Progenitor cell of endocrine pancreas (in vitro differentiated cells): ENCODE measurements at regions not wholly inside any gene's neighbourhood (a gene's known extent, or its start where the extent isn't known, plus 50 kb on each side); places are given as distances from the start of the nearest gene placed in this dataset.

ENCODE experiments used
- DNase-seq: peaks from one replicate; pipeline ENCODE4 v3.0.0; 2021; ENCODE audit warnings: low spot score; ENCODE audit not compliant: unreplicated experiment
- H3K27ac Mint-ChIP-seq: 2 replicates; pipeline ENCODE4 v1.8.0; 2021; ENCODE audit warnings: mild to moderate bottlenecking, moderate library complexity, mixed read lengths
- H3K27me3 Mint-ChIP-seq: 2 replicates; pipeline ENCODE4 v1.8.0; 2021; ENCODE audit warnings: mixed read lengths
- H3K36me3 Mint-ChIP-seq: 2 replicates; pipeline ENCODE4 v1.8.0; 2022; ENCODE audit warnings: mixed read lengths; ENCODE audit not compliant: insufficient read depth
- H3K4me1 Mint-ChIP-seq: 2 replicates; pipeline ENCODE4 v1.8.0; 2021; ENCODE audit warnings: low read depth, mixed read lengths
- H3K4me3 Mint-ChIP-seq: 2 replicates; pipeline ENCODE4 v1.8.0; 2021; ENCODE audit warnings: low read depth, mild to moderate bottlenecking, moderate library complexity, mixed read lengths
- H3K9me3 Mint-ChIP-seq: 2 replicates; pipeline ENCODE4 v1.8.0; 2021; ENCODE audit warnings: low read depth, mixed read lengths
- TF ChIP-seq, protein P1 (sequence below): fragments of 200-600 bp; sonication (generic); IDR thresholded peaks from one replicate; pipeline ENCODE4 v1.5.0; 2021; ENCODE audit warnings: antibody characterized with exemption, mild to moderate bottlenecking; ENCODE audit not compliant: unreplicated experiment

DNA sequence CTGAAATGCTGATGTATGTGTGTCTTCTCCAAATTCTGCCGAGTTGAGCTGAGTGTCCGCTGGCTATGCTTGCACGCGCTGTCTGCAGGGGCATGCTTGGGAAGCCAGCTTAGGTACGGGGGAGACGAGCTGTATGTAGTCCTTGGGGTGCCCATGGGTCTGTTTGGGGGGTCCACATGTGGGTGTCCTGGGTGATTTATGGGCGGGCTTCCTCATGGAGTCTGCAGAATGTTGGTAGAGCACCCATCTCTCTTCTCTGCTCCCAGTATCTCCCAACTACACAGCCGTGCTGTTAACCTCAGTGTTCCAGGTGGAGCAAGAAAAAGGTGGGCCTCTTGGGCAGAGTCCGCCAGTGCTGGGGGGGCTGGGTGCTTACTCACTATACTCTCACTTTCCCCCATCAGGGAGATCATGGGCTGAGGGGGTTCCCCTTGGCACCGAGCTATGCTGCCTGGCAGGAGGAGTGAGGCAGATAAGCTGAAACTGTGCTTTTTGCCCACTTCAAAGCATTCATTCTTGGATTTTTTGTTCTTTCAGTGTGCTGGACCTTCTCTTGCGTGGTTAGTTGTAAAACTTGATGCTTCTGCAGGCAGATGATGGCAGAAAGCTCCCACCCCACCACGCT, 128.2 kb upstream of the ALKAL2 start:
- TF ChIP-seq, protein P1, sequence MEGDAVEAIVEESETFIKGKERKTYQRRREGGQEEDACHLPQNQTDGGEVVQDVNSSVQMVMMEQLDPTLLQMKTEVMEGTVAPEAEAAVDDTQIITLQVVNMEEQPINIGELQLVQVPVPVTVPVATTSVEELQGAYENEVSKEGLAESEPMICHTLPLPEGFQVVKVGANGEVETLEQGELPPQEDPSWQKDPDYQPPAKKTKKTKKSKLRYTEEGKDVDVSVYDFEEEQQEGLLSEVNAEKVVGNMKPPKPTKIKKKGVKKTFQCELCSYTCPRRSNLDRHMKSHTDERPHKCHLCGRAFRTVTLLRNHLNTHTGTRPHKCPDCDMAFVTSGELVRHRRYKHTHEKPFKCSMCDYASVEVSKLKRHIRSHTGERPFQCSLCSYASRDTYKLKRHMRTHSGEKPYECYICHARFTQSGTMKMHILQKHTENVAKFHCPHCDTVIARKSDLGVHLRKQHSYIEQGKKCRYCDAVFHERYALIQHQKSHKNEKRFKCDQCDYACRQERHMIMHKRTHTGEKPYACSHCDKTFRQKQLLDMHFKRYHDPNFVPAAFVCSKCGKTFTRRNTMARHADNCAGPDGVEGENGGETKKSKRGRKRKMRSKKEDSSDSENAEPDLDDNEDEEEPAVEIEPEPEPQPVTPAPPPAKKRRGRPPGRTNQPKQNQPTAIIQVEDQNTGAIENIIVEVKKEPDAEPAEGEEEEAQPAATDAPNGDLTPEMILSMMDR, result no peak
- H3K4me3 Mint-ChIP-seq, result no peak overlapping the region
- H3K36me3 Mint-ChIP-seq, result no peaks in the 10 kb centered on the region
- DNase-seq, result no peak
- no peaks in the 10 kb centered on the region for H3K4me1 Mint-ChIP-seq
- no peak overlapping the region for H3K27ac Mint-ChIP-seq
- H3K9me3 Mint-ChIP-seq, result peaks cover 6% of the 10 kb centered on the region
- no peaks in the 10 kb centered on the region for H3K27me3 Mint-ChIP-seq

GRCh38 chr2:409523-409922, 121.6 kb upstream of the ALKAL2 start:
- no peak overlapping the region for H3K27ac Mint-ChIP-seq
- DNase-seq, result no peak
- TF ChIP-seq, protein P1, result no peak
- peaks cover 5% of the 10 kb centered on the region for H3K27me3 Mint-ChIP-seq
- no peaks in the 10 kb centered on the region for H3K4me1 Mint-ChIP-seq
- H3K9me3 Mint-ChIP-seq, result peaks cover 19% of the 10 kb centered on the region
- H3K36me3 Mint-ChIP-seq, result peaks cover 2% of the 10 kb centered on the region
- no peak overlapping the region for H3K4me3 Mint-ChIP-seq

GRCh38 chr2:407630-408029, 119.7 kb upstream of the ALKAL2 start:
- DNase-seq, result no peak
- Mint-ChIP-seq H3K9me3 (peaks cover 17% of the 10 kb centered on the region), H3K27me3 (peaks cover 7% of the 10 kb centered on the region), H3K36me3 (peaks cover 2% of the 10 kb centered on the region), H3K4me1 (no peaks in the 10 kb centered on the region), H3K4me3 (no peak overlapping the region), H3K27ac (no peak overlapping the region)
- TF ChIP-seq, protein P1, result no peak

- DNase-seq, result no peak
- peaks cover 2% of the 10 kb centered on the region for H3K36me3 Mint-ChIP-seq
These were observed 119.0 kb upstream of the ALKAL2 start for GRCh38 chr2:406876-407275.

GRCh38 chr2:406231-406630, 118.3 kb upstream of the ALKAL2 start:
- H3K4me1 Mint-ChIP-seq, result peaks cover under 1% of the 10 kb centered on the region
- DNase-seq, result no peak
- H3K4me3 Mint-ChIP-seq, result no peak overlapping the region
- H3K27ac Mint-ChIP-seq, result no peak overlapping the region
- H3K9me3 Mint-ChIP-seq, result peaks cover 17% of the 10 kb centered on the region
- TF ChIP-seq, protein P1, result no peak
- peaks cover 7% of the 10 kb centered on the region for H3K27me3 Mint-ChIP-seq
- H3K36me3 Mint-ChIP-seq, result peaks cover 2% of the 10 kb centered on the region

More at GRCh38 chr2:406876-407275, 119.0 kb upstream of the ALKAL2 start:
- Mint-ChIP-seq H3K9me3 (peaks cover 17% of the 10 kb centered on the region), H3K27ac (no peak overlapping the region), H3K4me1 (no peaks in the 10 kb centered on the region), H3K4me3 (no peak overlapping the region), H3K27me3 (peaks cover 7% of the 10 kb centered on the region)
- TF ChIP-seq, protein P1, result no peak
